Prostate gland (tissue), 2 donors: ENCODE measurements at regions not wholly inside any gene's neighbourhood (a gene's known extent, or its start where the extent isn't known, plus 50 kb on each side); places are given as distances from the start of the nearest gene placed in this dataset.

ENCODE experiments used
- DNase-seq: peaks from one replicate; pipeline ENCODE4 v3.0.0-alpha.2; 2019; ENCODE audit warnings: low spot score
- H3K27ac ChIP-seq, 2 donors: fragments of 200-600 bp; sonication (generic); 2 replicates each; pipeline ENCODE4 v1.5.1; 2017 to 2019
- H3K27me3 ChIP-seq: fragments of 200-600 bp; sonication (generic); replicated peaks from 2 replicates; pipeline ENCODE4 v1.5.1; 2019; ENCODE audit not compliant: insufficient read depth
- H3K36me3 ChIP-seq, 2 donors: fragments of 200-600 bp; sonication (generic); 1 replicate in 1 of 2; 2 replicates in 1 of 2; pipeline versions ENCODE4 v1.5.1 to v1.8.1; 2017 to 2019
- H3K4me1 ChIP-seq: fragments of 200-600 bp; sonication (generic); replicated peaks from 2 replicates; pipeline ENCODE4 v1.5.1; 2019
- H3K4me3 ChIP-seq, 2 donors: fragments of 200-600 bp; sonication (generic); 2 replicates each; pipeline ENCODE4 v1.5.1; 2017 to 2019
- H3K9me3 ChIP-seq: fragments of 200-600 bp; sonication (generic); 2 replicates; pipeline ENCODE4 v1.5.1; 2017
- CTCF ChIP-seq, 4 experiments: fragments of 200-600 bp in 2 of 4; fragments of 450-650 bp in 2 of 4; sonication (generic) in 2 of 4; IDR thresholded peaks; 1 replicate in 3 of 4; 2 replicates in 1 of 4; pipeline ENCODE4 v1.5.1; 2016 to 2019; ENCODE audit warnings: antibody characterized with exemption in 4 of 4, mild to moderate bottlenecking in 2 of 4, moderate library complexity in 2 of 4
- POLR2A ChIP-seq: fragments of 450-650 bp; IDR thresholded peaks from one replicate; pipeline ENCODE4 v1.6.1; 2016; ENCODE audit warnings: antibody characterized with exemption, mild to moderate bottlenecking
- POLR2AphosphoS5 ChIP-seq: sonication (generic); formaldehyde crosslinking; IDR thresholded peaks from one replicate; pipeline ENCODE4 v1.6.1; 2017; ENCODE audit warnings: antibody characterized with exemption
- WGBS: methylation state at CpG from one replicate; pipeline ENCODE4 v1.1.5; 2018; 5-methylcytosine and 5-hydroxymethylcytosine counted together
- intact Hi-C: fragments of 100-400 bp; cut with DNase I; formaldehyde crosslinking; loops from one replicate; pipeline ENCODE4 v1.14.2; 2022

- Histone ChIP-seq H3K27ac (no peak overlapping the region), H3K27me3 (no peaks in the 10 kb centered on the region), H3K4me3 (no peak overlapping the region), H3K4me1 (no peaks in the 10 kb centered on the region), H3K36me3 (no peaks in the 10 kb centered on the region), H3K9me3 (no peaks in the 10 kb centered on the region)
- whole genome bisulfite sequencing = 55% methylated on average over 2 of the region's 2 CpGs
- DNase-seq = no peak
- no peak for TF ChIP-seq CTCF (IDR thresholded peaks at IDR 0.05)
- TF ChIP-seq POLR2AphosphoS5 = no peak
- no peak for TF ChIP-seq POLR2A
- intact Hi-C loops = no loop called here
Measured at GRCh38 chr20:48002517-48002970, 217.3 kb upstream of the SULF2 start.

GRCh38 chr20:47999166-47999565 is 213.9 kb upstream of the SULF2 start:
- H3K27ac ChIP-seq = no peak overlapping the region
- intact Hi-C loops = no loop called here

GRCh38 chr20:47998736-47999135 is 213.5 kb upstream of the SULF2 start:
- no peaks in the 10 kb centered on the region for H3K9me3 ChIP-seq
- no peak for TF ChIP-seq POLR2AphosphoS5
- no peak for TF ChIP-seq CTCF (IDR thresholded peaks at IDR 0.05)
- no peak for TF ChIP-seq POLR2A
- 82% methylated on average over 5 of the region's 5 CpGs for WGBS
- H3K36me3 ChIP-seq = no peaks in the 10 kb centered on the region
- intact Hi-C loops = no loop called here
- no peaks in the 10 kb centered on the region for H3K27me3 ChIP-seq
- no peak for DNase-seq
- no peaks in the 10 kb centered on the region for H3K4me1 ChIP-seq
- no peak overlapping the region for H3K4me3 ChIP-seq
- H3K27ac ChIP-seq = no peak overlapping the region

More at GRCh38 chr20:47999166-47999565, 213.9 kb upstream of the SULF2 start:
- H3K4me3 ChIP-seq = no peak overlapping the region
- no peak for DNase-seq
- no peaks in the 10 kb centered on the region for H3K27me3 ChIP-seq
- no peaks in the 10 kb centered on the region for H3K9me3 ChIP-seq
- no peak for TF ChIP-seq POLR2AphosphoS5
- TF ChIP-seq POLR2A = no peak
- TF ChIP-seq CTCF (IDR thresholded peaks at IDR 0.05) = no peak
- no peaks in the 10 kb centered on the region for H3K36me3 ChIP-seq
- H3K4me1 ChIP-seq = no peaks in the 10 kb centered on the region

GRCh38 chr20:47995661-47996060 is 210.4 kb upstream of the SULF2 start:
- no peaks in the 10 kb centered on the region for H3K36me3 ChIP-seq
- no peaks in the 10 kb centered on the region for H3K4me1 ChIP-seq
- no peaks in the 10 kb centered on the region for H3K27me3 ChIP-seq
- 81% methylated on average over 6 of the region's 6 CpGs for WGBS
- no peak overlapping the region for H3K4me3 ChIP-seq
- intact Hi-C loops = no loop called here
- H3K27ac ChIP-seq = no peak overlapping the region
- no peak for DNase-seq
- TF ChIP-seq CTCF (IDR thresholded peaks at IDR 0.05) = no peak
- no peak for TF ChIP-seq POLR2AphosphoS5
- no peak for TF ChIP-seq POLR2A
- H3K9me3 ChIP-seq = no peaks in the 10 kb centered on the region

GRCh38 chr20:47993817-47994216 is 208.5 kb upstream of the SULF2 start:
- DNase-seq = no peak
- intact Hi-C loops = no loop called here
- H3K9me3 ChIP-seq = no peaks in the 10 kb centered on the region
- H3K27me3 ChIP-seq = no peaks in the 10 kb centered on the region
- WGBS = 97% methylated on average over 3 of the region's 3 CpGs
- no peaks in the 10 kb centered on the region for H3K36me3 ChIP-seq
- peaks cover 8% of the 10 kb centered on the region for H3K4me1 ChIP-seq
- no peak overlapping the region for H3K4me3 ChIP-seq
- no peak overlapping the region for H3K27ac ChIP-seq
- TF ChIP-seq CTCF (IDR thresholded peaks at IDR 0.05) = no peak
- TF ChIP-seq POLR2AphosphoS5 = no peak
- TF ChIP-seq POLR2A = no peak
